H1 (cell line): ENCODE measurements at regions not wholly inside any gene's neighbourhood (a gene's known extent, or its start where the extent isn't known, plus 50 kb on each side); places are given as distances from the start of the nearest gene placed in this dataset.

ENCODE experiments used
- CTCF ChIA-PET: fragments of 300-600 bp; sonication (Branson Sonifier 250); formaldehyde crosslinking; loops from one replicate; lab custom pipeline; 2021; ENCODE audit not compliant: partially characterized antibody; lab: Charles Lee
- POLR2A ChIA-PET: fragments of 300-600 bp; sonication (Branson Sonifier 250); formaldehyde crosslinking; loops from one replicate; lab custom pipeline; 2021; ENCODE audit warnings: inconsistent platforms; ENCODE audit not compliant: partially characterized antibody; lab: Charles Lee
- DNase-seq, 2 experiments: peaks; one replicate each; pipeline versions ENCODE4 v3.0.0 to v3.0.0-alpha.2; 2010 to 2022; ENCODE audit warnings: low spot score in 2 of 2, low read depth in 1 of 2, mixed read lengths in 1 of 2
- FAIRE-seq: peaks from 2 replicates; lab custom pipeline; 2011; peaks lifted over from hg19 to GRCh38; lab: Jason Lieb, UNC
- H2AFZ ChIP-seq: 2 replicates; pipeline ENCODE4 v1.8.1; 2012; ENCODE audit warnings: low read length, inconsistent platforms
- H2AK5ac ChIP-seq: 2 replicates; pipeline ENCODE4 v1.6.1; 2013; ENCODE audit warnings: low read depth, low read length
- H2BK120ac ChIP-seq: replicated peaks from 2 replicates; pipeline ENCODE3; 2013; ENCODE audit warnings: low read depth, low read length, inconsistent platforms
- H2BK12ac ChIP-seq: 2 replicates; pipeline ENCODE4 v1.6.1; 2013; ENCODE audit warnings: low read depth, low read length
- H2BK15ac ChIP-seq: 2 replicates; pipeline ENCODE4 v1.6.1; 2013; ENCODE audit warnings: low read length
- H2BK20ac ChIP-seq: 2 replicates; pipeline ENCODE4 v1.6.1; 2013; ENCODE audit warnings: low read length
- H2BK5ac ChIP-seq: 2 replicates; pipeline ENCODE4 v1.6.1; 2013; ENCODE audit warnings: low read depth, low read length
- H3K14ac ChIP-seq: 2 replicates; pipeline ENCODE4 v1.6.1; 2013; ENCODE audit warnings: inconsistent platforms; ENCODE audit not compliant: insufficient read length
- H3K18ac ChIP-seq: 2 replicates; pipeline ENCODE4 v1.6.1; 2013; ENCODE audit warnings: low read length; ENCODE audit errors: extremely low read depth
- H3K23ac ChIP-seq: 2 replicates; pipeline ENCODE4 v1.6.1; 2013; ENCODE audit warnings: inconsistent platforms; ENCODE audit not compliant: insufficient read length
- H3K23me2 ChIP-seq: 2 replicates; pipeline ENCODE4 v1.6.1; 2013; ENCODE audit warnings: low read depth, low read length
- H3K27ac ChIP-seq: 2 replicates; pipeline ENCODE4 v1.6.1; 2011; ENCODE audit warnings: low read depth, low read length, inconsistent platforms
- H3K27me3 ChIP-seq, 4 experiments: replicated peaks in 1 of 4; 1 replicate in 1 of 4; 2 replicates in 3 of 4; pipeline versions ENCODE4 v1.6.1 to v1.8.1; 2011 to 2013; ENCODE audit warnings: low read length in 3 of 4, mild to moderate bottlenecking in 3 of 4, inconsistent platforms in 2 of 4, mixed read lengths in 2 of 4, moderate library complexity in 1 of 4; ENCODE audit not compliant: control insufficient read depth in 3 of 4, insufficient read depth in 3 of 4; ENCODE audit errors: extremely low read depth in 1 of 4
- H3K36me3 ChIP-seq, 4 experiments: 2 replicates each; pipeline versions ENCODE4 v1.6.1 to v1.8.1; 2011 to 2013; ENCODE audit warnings: mild to moderate bottlenecking in 4 of 4, low read length in 3 of 4, moderate library complexity in 2 of 4, control low read depth in 1 of 4, inconsistent platforms in 1 of 4; ENCODE audit not compliant: insufficient read depth in 4 of 4, control insufficient read depth in 2 of 4
- H3K4ac ChIP-seq: replicated peaks from 2 replicates; pipeline ENCODE3; 2013; ENCODE audit warnings: low read length, low read depth, mixed read lengths, inconsistent platforms; ENCODE audit not compliant: insufficient read length
- H3K4me1 ChIP-seq, 4 experiments: replicated peaks in 1 of 4; 1 replicate in 1 of 4; 2 replicates in 3 of 4; pipeline versions ENCODE4 v1.6.1 to v1.8.1; 2011 to 2013; ENCODE audit warnings: low read length in 3 of 4, inconsistent platforms in 2 of 4, mixed read lengths in 1 of 4; ENCODE audit not compliant: insufficient read depth in 4 of 4, control insufficient read depth in 3 of 4
- H3K4me2 ChIP-seq, 2 experiments: 2 replicates each; pipeline versions ENCODE4 v1.6.1 to v1.8.1; 2011 to 2013; ENCODE audit warnings: low read depth in 2 of 2, low read length in 2 of 2, control low read depth in 1 of 2, inconsistent platforms in 1 of 2, mild to moderate bottlenecking in 1 of 2; ENCODE audit not compliant: insufficient read depth in 1 of 2
- H3K4me3 ChIP-seq, 4 experiments: fragments of 200-600, 300-600 bp in 1 of 4; sonication (generic), shearing (Covaris generic), sonication (Bioruptor Twin) in 1 of 4; 2 replicates each; pipeline versions ENCODE4 v1.5.1 to v1.8.1; 2011 to 2016; ENCODE audit warnings: low read length in 4 of 4, low read depth in 3 of 4, control low read depth in 2 of 4, inconsistent platforms in 2 of 4, mild to moderate bottlenecking in 2 of 4, mixed read lengths in 1 of 4, moderate library complexity in 1 of 4; ENCODE audit not compliant: insufficient read depth in 2 of 4; ENCODE audit errors: extremely low read depth in 1 of 4
- H3K56ac ChIP-seq: replicated peaks from 2 replicates; pipeline ENCODE3; 2013; ENCODE audit warnings: low read depth, mild to moderate bottlenecking, mixed read lengths, low read length, inconsistent platforms; ENCODE audit not compliant: insufficient read length
- H3K79me1 ChIP-seq: 2 replicates; pipeline ENCODE4 v1.6.1; 2013; ENCODE audit warnings: low read depth, low read length, control low read depth
- H3K79me2 ChIP-seq, 2 experiments: 2 replicates each; pipeline versions ENCODE4 v1.6.1 to v1.8.1; 2012 to 2013; ENCODE audit warnings: low read length in 2 of 2, mild to moderate bottlenecking in 2 of 2, inconsistent platforms in 1 of 2; ENCODE audit not compliant: insufficient read depth in 2 of 2, control insufficient read depth in 1 of 2
- H3K9ac ChIP-seq, 4 experiments: replicated peaks in 1 of 4; 1 replicate in 1 of 4; 2 replicates in 3 of 4; pipeline versions ENCODE4 v1.6.1 to v1.8.1; 2011 to 2013; ENCODE audit warnings: low read depth in 3 of 4, low read length in 3 of 4, control low read depth in 2 of 4, mild to moderate bottlenecking in 2 of 4, moderate library complexity in 2 of 4, inconsistent platforms in 1 of 4; ENCODE audit errors: extremely low read depth in 1 of 4
- H3K9me3 ChIP-seq, 2 experiments: 2 replicates each; pipeline versions ENCODE4 v1.6.1 to v1.8.1; 2012 to 2013; ENCODE audit warnings: mild to moderate bottlenecking in 2 of 2, moderate library complexity in 2 of 2, control low read depth in 1 of 2, inconsistent platforms in 1 of 2, low read depth in 1 of 2, low read length in 1 of 2, mixed read lengths in 1 of 2; ENCODE audit not compliant: insufficient read depth in 2 of 2
- H4K20me1 ChIP-seq, 2 experiments: replicated peaks in 1 of 2; 2 replicates each; pipeline versions ENCODE3 to v1.8.1; 2011 to 2013; ENCODE audit warnings: inconsistent platforms in 2 of 2, low read length in 2 of 2, mild to moderate bottlenecking in 1 of 2; ENCODE audit not compliant: insufficient read depth in 2 of 2, control insufficient read depth in 1 of 2
- H4K5ac ChIP-seq: 2 replicates; pipeline ENCODE4 v1.6.1; 2013; ENCODE audit warnings: low read length, low read depth, mixed read lengths, inconsistent platforms; ENCODE audit not compliant: insufficient read length
- H4K8ac ChIP-seq: 2 replicates; pipeline ENCODE4 v1.8.0; 2013; ENCODE audit warnings: mild to moderate bottlenecking, moderate library complexity, low read length, inconsistent platforms; ENCODE audit not compliant: insufficient read depth; ENCODE audit errors: extremely low read depth
- H4K91ac ChIP-seq: replicated peaks from 2 replicates; pipeline ENCODE3; 2013; ENCODE audit warnings: low read length, mixed read lengths, inconsistent platforms; ENCODE audit not compliant: insufficient read length
- SAP30 ChIP-seq: fragments of 300-600 bp; sonication (generic); IDR thresholded peaks from 2 replicates; pipeline ENCODE4 v1.7.1; 2012; ENCODE audit warnings: low read length, moderate library complexity, mild to moderate bottlenecking, inconsistent platforms; ENCODE audit not compliant: insufficient read depth, insufficient replicate concordance
- SUZ12 ChIP-seq: fragments of 200-600 bp; sonication (generic); IDR thresholded peaks from 2 replicates; pipeline ENCODE4 v1.6.1; 2012; ENCODE audit warnings: mild to moderate bottlenecking, inconsistent platforms, low read length, moderate library complexity, mixed read lengths
- WGBS, 2 experiments: shearing (Covaris generic) in 1 of 2; methylation state at CpG; one replicate each; pipeline versions ENCODE4 v1.1.6 to v1.1.7; 2013 to 2015; ENCODE audit warnings: low lambda C conversion rate in 2 of 2, mixed read lengths in 2 of 2, inconsistent platforms in 1 of 2, low coverage in 1 of 2, missing lambda C conversion rate in 1 of 2; ENCODE audit not compliant: insufficient replicate concordance in 2 of 2, insufficient coverage in 1 of 2, insufficient read length in 1 of 2; ENCODE audit errors: extremely low coverage in 1 of 2, missing lambda C conversion rate in 1 of 2; 5-methylcytosine and 5-hydroxymethylcytosine counted together

- H3K23ac ChIP-seq, result no peak overlapping the region
- no peak overlapping the region for H2BK15ac ChIP-seq
- peaks cover 0 to 3% (median 0%) of the 10 kb centered on the region in 4 experiments; a peak in 1 of 8 replicates for H3K36me3 ChIP-seq
- H2BK5ac ChIP-seq, result no peak overlapping the region
- H3K18ac ChIP-seq, result no peak overlapping the region
- FAIRE-seq, result no peak
- WGBS, 2 experiments, result 74% methylated on average over 6 of the region's 10 CpGs; no CpG with 5 or more reads in 1 of the 2 experiments
- no peaks in the 10 kb centered on the region for H3K27me3 ChIP-seq
- H3K4me1 ChIP-seq, result peaks cover 0 to 2% (median 0%) of the 10 kb centered on the region in 4 experiments; a peak in 2 of 7 replicates
- no peak overlapping the region for H2AK5ac ChIP-seq
- POLR2A ChIA-PET, result no interaction called here
- H2BK12ac ChIP-seq, result no peak overlapping the region
- H3K79me1 ChIP-seq, result peaks cover 6% of the 10 kb centered on the region
- H3K27ac ChIP-seq, result no peak overlapping the region
- peaks cover 9 to 16% of the 10 kb centered on the region in 2 experiments for H4K20me1 ChIP-seq
- no peak overlapping the region for H4K8ac ChIP-seq
- TF ChIP-seq SAP30 (no peak), SUZ12 (no peak)
- no peaks in the 10 kb centered on the region; a peak in 1 of 4 replicates for H3K79me2 ChIP-seq
- H2AFZ ChIP-seq, result no peak overlapping the region
- H3K4me2 ChIP-seq, result no peak overlapping the region
- no peak overlapping the region for H3K4me3 ChIP-seq
- no peak for DNase-seq
- H3K9ac ChIP-seq, result no peak overlapping the region
- no peak overlapping the region for H3K4ac ChIP-seq
- H4K5ac ChIP-seq, result no peak overlapping the region
- H3K9me3 ChIP-seq, result no peaks in the 10 kb centered on the region
- H3K14ac ChIP-seq, result no peak overlapping the region
- no peak overlapping the region for H2BK120ac ChIP-seq
- no peak overlapping the region for H2BK20ac ChIP-seq
- CTCF ChIA-PET, result interaction anchor here (1.5 kb wide), 2 partner anchors 25 to 37 kb away, joined by 3 to 5 read pairs; no protein-coding TSS in a partner anchor
- no peak overlapping the region for H4K91ac ChIP-seq
- H3K23me2 ChIP-seq, result no peaks in the 10 kb centered on the region
- H3K56ac ChIP-seq, result no peak overlapping the region
Observed at GRCh38 chr22:48530666-48531065, 1297.0 kb downstream of the BRD1 start.
